AG09309 (cell line): ENCODE measurements at regions not wholly inside any gene's neighbourhood (a gene's known extent, or its start where the extent isn't known, plus 50 kb on each side); places are given as distances from the start of the nearest gene placed in this dataset.

Experiments used
- DNase-seq: peaks from one replicate; pipeline ENCODE4 v3.0.0-alpha.2; 2010; ENCODE audit warnings: low read depth
- H3K4me3 ChIP-seq: 2 replicates; pipeline ENCODE4 v1.5.1; 2011; ENCODE audit warnings: mild to moderate bottlenecking, low read depth, low read length, moderate library complexity; ENCODE audit not compliant: control insufficient read depth
- CTCF ChIP-seq: IDR thresholded peaks from 2 replicates; pipeline ENCODE4 v1.5.1; 2011; ENCODE audit warnings: mild to moderate bottlenecking, low read depth, low read length, inconsistent platforms; ENCODE audit not compliant: insufficient read depth, control insufficient read depth; ENCODE audit errors: missing control alignments

GRCh38 chr6:48031711-48032110 lies 79.3 kb downstream of the PTCHD4 start:
- DNase-seq, result no peak
- no peak overlapping the region for H3K4me3 ChIP-seq
- TF ChIP-seq CTCF, result no peak

GRCh38 chr6:48027704-48028435 lies 83.1 kb downstream of the PTCHD4 start:
- DNase-seq, result no peak

GRCh38 chr6:48024956-48025355 lies 86.0 kb downstream of the PTCHD4 start:
- TF ChIP-seq CTCF, result no peak
- H3K4me3 ChIP-seq, result no peak overlapping the region
- no peak for DNase-seq

More at GRCh38 chr6:48027704-48028435, 83.1 kb downstream of the PTCHD4 start:
- no peak for TF ChIP-seq CTCF
- H3K4me3 ChIP-seq, result no peak overlapping the region

- TF ChIP-seq CTCF, result no peak
- DNase-seq, result no peak
- H3K4me3 ChIP-seq, result no peak overlapping the region
These were observed 89.1 kb downstream of the PTCHD4 start for GRCh38 chr6:48021904-48022303.

- TF ChIP-seq CTCF, result no peak
- H3K4me3 ChIP-seq, result no peak overlapping the region
- no peak for DNase-seq
These were observed 94.8 kb downstream of the PTCHD4 start for GRCh38 chr6:48016020-48016755.

GRCh38 chr6:47992809-47993208 lies 118.2 kb downstream of the PTCHD4 start:
- DNase-seq, result no peak
- no peak for TF ChIP-seq CTCF
- no peak overlapping the region for H3K4me3 ChIP-seq

GRCh38 chr6:47983491-47983890 lies 127.5 kb downstream of the PTCHD4 start:
- TF ChIP-seq CTCF, result no peak
- DNase-seq, result no peak
- H3K4me3 ChIP-seq, result no peak overlapping the region
